Cardiac septum (tissue), 1 donor: ENCODE measurements at regions not wholly inside any gene's neighbourhood (a gene's known extent, or its start where the extent isn't known, plus 50 kb on each side); places are given as distances from the start of the nearest gene placed in this dataset.

Experiments
- DNase-seq: peaks from one replicate; pipeline ENCODE4 v3.0.0-alpha.2; 2020; ENCODE audit warnings: low spot score
- intact Hi-C: fragments of 100-400 bp; cut with DNase I; formaldehyde crosslinking; loops from one replicate; pipeline ENCODE4 v1.14.0; 2022
- donor health status: DM: no; HTN: no; CAD: no.

GRCh38 chr22:34917239-34917638 lies 148.7 kb upstream of the ISX start:
- intact Hi-C loops: no loop called here

GRCh38 chr22:34931026-34931425 lies 134.9 kb upstream of the ISX start:
- no peak for DNase-seq
- intact Hi-C loops: no loop called here

More at GRCh38 chr22:34917239-34917638, 148.7 kb upstream of the ISX start:
- DNase-seq: no peak

GRCh38 chr22:34934261-34934660 lies 131.7 kb upstream of the ISX start:
- no peak for DNase-seq
- intact Hi-C loops: no loop called here

- intact Hi-C loops: no loop called here
- no peak for DNase-seq
These were observed 122.1 kb upstream of the ISX start for GRCh38 chr22:34943830-34944229.

- DNase-seq: no peak
- intact Hi-C loops: no loop called here
These were observed 119.5 kb upstream of the ISX start for GRCh38 chr22:34946339-34946985.

GRCh38 chr22:34950489-34950888 lies 115.5 kb upstream of the ISX start:
- no peak for DNase-seq
- intact Hi-C loops: no loop called here

- no peak for DNase-seq
- intact Hi-C loops: no loop called here
These were observed 114.7 kb upstream of the ISX start for GRCh38 chr22:34951212-34951611.

GRCh38 chr22:34960005-34960404 lies 106.0 kb upstream of the ISX start:
- DNase-seq: no peak
- intact Hi-C loops: no loop called here

GRCh38 chr22:34966980-34967565 lies 98.9 kb upstream of the ISX start:
- intact Hi-C loops: no loop called here
- DNase-seq: no peak

GRCh38 chr22:34969001-34969790 lies 96.8 kb upstream of the ISX start:
- DNase-seq: no peak
- intact Hi-C loops: no loop called here

- intact Hi-C loops: no loop called here
- no peak for DNase-seq
These were observed 94.5 kb upstream of the ISX start for GRCh38 chr22:34971456-34971855.

GRCh38 chr22:34972191-34972897 lies 93.6 kb upstream of the ISX start:
- intact Hi-C loops: no loop called here
- no peak for DNase-seq

- intact Hi-C loops: no loop called here
These were observed 92.9 kb upstream of the ISX start for GRCh38 chr22:34973016-34973415.

GRCh38 chr22:34973926-34974325 lies 92.0 kb upstream of the ISX start:
- DNase-seq: no peak
- intact Hi-C loops: no loop called here

More at GRCh38 chr22:34973016-34973415, 92.9 kb upstream of the ISX start:
- no peak for DNase-seq

- intact Hi-C loops: no loop called here
- DNase-seq: no peak
These were observed 90.2 kb upstream of the ISX start for GRCh38 chr22:34975721-34976120.

GRCh38 chr22:34976474-34976873 lies 89.5 kb upstream of the ISX start:
- no peak for DNase-seq
- intact Hi-C loops: no loop called here

- DNase-seq: no peak
- intact Hi-C loops: no loop called here
These were observed 89.1 kb upstream of the ISX start for GRCh38 chr22:34976886-34977285.

- intact Hi-C loops: no loop called here
- no peak for DNase-seq
These were observed 79.4 kb upstream of the ISX start for GRCh38 chr22:34986523-34986922.

- no peak for DNase-seq
- intact Hi-C loops: no loop called here
These were observed 73.3 kb upstream of the ISX start for GRCh38 chr22:34992672-34993071.

GRCh38 chr22:34993548-34993947 lies 72.4 kb upstream of the ISX start:
- intact Hi-C loops: no loop called here
- no peak for DNase-seq
